ENCODE measurements at regions not wholly inside any gene's neighbourhood (a gene's known extent, or its start where the extent isn't known, plus 50 kb on each side); places are given as distances from the start of the nearest gene placed in this dataset.

GRCh38 chr4:81648576-81649275 lies 177.0 kb upstream of the RASGEF1B start:
- in situ Hi-C loops (cut with HindIII; ENCODE audit: low sequenced_read_pairs): no loop called here

DNA sequence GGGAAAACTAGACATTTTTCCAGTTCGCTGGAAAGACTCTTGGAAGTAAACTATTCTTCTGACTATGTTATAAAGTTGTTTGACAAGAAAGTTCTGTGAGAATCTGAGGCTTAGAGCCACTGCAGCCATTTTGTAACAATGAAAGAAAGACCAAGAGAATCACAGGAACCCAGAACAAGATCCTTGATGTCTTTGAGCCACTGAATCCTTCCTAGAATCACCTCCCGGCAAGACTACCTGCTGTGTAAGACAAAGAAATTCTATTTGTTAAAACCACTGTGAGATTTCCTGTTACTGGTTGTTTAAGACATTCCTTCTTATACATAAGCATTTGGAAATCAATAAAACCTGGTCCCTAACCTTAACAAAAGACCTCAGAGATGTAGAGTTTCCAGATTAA lies 175.7 kb upstream of the RASGEF1B start:
- in situ Hi-C loops (cut with HindIII; ENCODE audit: low sequenced_read_pairs): no loop called here

GRCh38 chr4:81642543-81642942 lies 170.8 kb upstream of the RASGEF1B start:
- in situ Hi-C loops (cut with HindIII; ENCODE audit: low sequenced_read_pairs): no loop called here

GRCh38 chr4:81639248-81639647 lies 167.5 kb upstream of the RASGEF1B start:
- in situ Hi-C loops (cut with HindIII; ENCODE audit: low sequenced_read_pairs): no loop called here

- in situ Hi-C loops (cut with HindIII; ENCODE audit: low sequenced_read_pairs): no loop called here
Observed at GRCh38 chr4:81638698-81639097, 167.0 kb upstream of the RASGEF1B start.

- in situ Hi-C loops (cut with HindIII; ENCODE audit: low sequenced_read_pairs): no loop called here
Observed at GRCh38 chr4:81635739-81636138, 164.0 kb upstream of the RASGEF1B start.

GRCh38 chr4:81634766-81635549 lies 163.3 kb upstream of the RASGEF1B start:
- in situ Hi-C loops (cut with HindIII; ENCODE audit: low sequenced_read_pairs): no loop called here

DNA sequence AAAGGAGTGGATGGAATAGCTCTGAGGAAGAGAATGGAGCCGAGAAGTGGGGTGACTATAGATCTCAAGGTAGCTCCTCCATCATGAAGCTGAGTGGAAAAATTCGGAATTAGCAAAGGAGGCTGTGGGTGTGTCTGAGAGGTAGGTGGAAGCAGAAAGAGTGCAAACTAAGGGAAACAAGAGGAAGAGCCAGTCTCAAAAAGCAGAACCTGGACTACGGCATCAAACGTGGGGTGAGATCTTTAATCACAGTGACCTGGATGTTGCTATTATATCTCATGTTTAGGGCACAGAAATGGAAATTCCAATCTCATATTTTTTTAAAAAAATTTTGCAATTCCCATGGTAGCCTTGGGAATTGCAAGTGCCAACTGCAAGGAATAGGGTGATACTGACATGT lies 162.5 kb upstream of the RASGEF1B start:
- in situ Hi-C loops (cut with HindIII; ENCODE audit: low sequenced_read_pairs): no loop called here

GRCh38 chr4:81632581-81633299 lies 161.0 kb upstream of the RASGEF1B start:
- in situ Hi-C loops (cut with HindIII; ENCODE audit: low sequenced_read_pairs): no loop called here

- in situ Hi-C loops (cut with HindIII; ENCODE audit: low sequenced_read_pairs): no loop called here
Observed at GRCh38 chr4:81631958-81632441, 160.3 kb upstream of the RASGEF1B start.

- in situ Hi-C loops (cut with HindIII; ENCODE audit: low sequenced_read_pairs): no loop called here
Observed at GRCh38 chr4:81629366-81629765, 157.7 kb upstream of the RASGEF1B start.

DNA sequence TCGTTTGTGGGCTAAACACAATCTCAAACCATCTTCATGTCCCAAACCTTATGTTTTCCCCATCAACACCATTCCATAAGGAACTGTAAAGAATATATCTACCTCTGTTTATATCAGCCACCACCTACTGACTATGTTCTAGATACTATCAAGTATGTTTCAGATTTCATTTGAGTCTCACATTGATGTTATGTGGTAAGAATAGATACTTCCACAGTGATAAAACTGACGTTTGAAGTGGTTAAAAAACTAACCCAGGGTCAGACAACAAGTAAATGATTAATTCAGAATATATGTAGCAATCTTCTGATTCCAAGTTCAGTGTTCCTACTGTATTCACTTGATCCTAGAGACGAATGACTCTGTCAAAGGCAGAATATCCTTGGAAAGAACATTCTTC lies 156.8 kb upstream of the RASGEF1B start:
- in situ Hi-C loops (cut with HindIII; ENCODE audit: low sequenced_read_pairs): no loop called here

- in situ Hi-C loops (cut with HindIII; ENCODE audit: low sequenced_read_pairs): no loop called here
Observed at GRCh38 chr4:81627590-81627989, 155.9 kb upstream of the RASGEF1B start.

- in situ Hi-C loops (cut with HindIII; ENCODE audit: low sequenced_read_pairs): no loop called here
Observed at GRCh38 chr4:81626851-81627250, 155.1 kb upstream of the RASGEF1B start.

GRCh38 chr4:81625422-81626417 lies 154.0 kb upstream of the RASGEF1B start:
- in situ Hi-C loops (cut with HindIII; ENCODE audit: low sequenced_read_pairs): no loop called here

DNA sequence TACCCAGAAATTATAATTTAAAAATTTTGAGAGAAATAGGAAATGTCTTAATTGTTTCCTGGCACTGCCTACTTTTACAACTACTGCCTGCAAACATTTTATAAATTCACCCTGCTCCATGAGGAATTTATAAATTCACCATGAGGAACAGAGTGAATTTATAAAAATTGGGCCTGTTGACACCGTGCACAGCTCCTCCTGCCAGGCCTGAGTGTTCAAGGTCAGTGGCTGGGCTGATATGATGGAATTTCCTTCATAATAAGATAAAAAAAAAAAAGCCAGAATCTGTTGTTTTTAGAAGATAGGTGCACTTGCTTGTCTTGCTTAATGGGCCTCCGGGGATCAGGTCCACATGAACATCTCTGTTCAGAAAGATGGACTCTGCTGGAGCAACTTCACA lies 151.7 kb upstream of the RASGEF1B start:
- in situ Hi-C loops (cut with HindIII; ENCODE audit: low sequenced_read_pairs): no loop called here

DNA sequence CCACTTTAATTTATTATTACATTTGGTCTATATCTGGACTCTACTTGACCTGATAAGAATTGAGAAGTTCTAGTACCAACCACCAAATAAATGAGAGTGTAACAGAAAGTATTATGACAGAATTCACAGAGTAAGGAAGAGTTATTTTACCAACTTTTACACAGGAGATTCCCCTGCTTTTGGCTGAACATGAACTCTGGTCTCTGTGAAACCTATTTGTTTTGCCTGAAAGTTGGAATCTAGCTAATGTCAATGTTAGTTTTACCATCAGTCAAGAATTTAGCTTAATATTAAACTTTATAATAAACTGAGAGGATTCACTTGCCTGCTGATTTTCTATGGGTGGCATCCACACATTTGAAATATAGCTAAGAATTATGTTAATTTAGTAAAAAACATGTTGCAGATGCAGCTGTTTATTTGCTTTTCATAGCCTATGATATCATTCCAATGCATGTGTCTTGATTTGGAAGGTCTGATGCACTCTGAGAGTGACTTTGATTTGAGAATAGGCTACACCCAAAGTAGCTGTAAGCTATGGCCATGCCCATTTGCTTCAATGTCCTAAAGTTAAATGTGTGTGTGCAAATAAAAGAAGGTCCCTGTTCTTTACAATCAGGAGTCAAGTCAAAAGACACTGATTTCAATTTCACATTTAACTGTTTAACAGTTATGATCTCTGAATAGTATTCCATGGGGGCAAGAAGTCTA lies 150.9 kb upstream of the RASGEF1B start:
- in situ Hi-C loops (cut with HindIII; ENCODE audit: low sequenced_read_pairs): no loop called here

DNA sequence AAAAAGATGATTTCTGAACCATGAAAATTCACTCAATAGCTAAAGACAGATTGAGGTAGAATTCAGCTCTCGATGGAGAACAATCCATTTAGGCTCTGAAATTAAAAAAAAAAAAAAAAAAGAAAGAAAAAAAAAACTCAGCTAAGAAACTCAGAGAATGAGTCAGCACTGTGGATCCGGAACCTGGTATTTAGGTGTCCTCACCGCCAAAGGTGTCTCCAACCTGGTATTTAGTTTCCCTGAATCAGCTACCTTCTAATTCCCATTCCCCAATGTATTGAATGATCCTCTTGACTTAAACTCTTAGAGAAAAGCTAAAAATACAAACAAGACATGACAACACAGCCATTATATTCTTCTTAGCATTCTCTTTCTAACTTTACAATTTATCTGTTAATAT lies 150.3 kb upstream of the RASGEF1B start:
- in situ Hi-C loops (cut with HindIII; ENCODE audit: low sequenced_read_pairs): no loop called here

DNA sequence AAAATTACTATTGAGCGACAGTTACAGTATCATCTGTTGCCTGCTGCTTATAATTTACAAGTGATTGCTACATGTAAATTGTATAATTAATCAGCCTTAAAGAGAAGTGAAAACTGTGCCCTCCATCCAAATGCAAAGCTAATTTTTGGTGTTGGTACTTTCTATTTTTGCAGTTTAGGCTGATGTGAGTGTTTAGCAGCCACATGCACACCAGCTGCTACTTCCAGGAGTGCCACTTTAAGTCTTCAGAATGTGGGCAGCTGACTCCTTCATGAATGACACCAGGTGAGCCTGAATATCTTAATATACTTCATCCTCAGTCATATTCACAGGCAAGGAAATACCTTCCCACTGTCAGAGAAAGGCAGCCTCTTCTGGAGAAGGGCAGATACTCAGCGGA lies 149.8 kb upstream of the RASGEF1B start:
- in situ Hi-C loops (cut with HindIII; ENCODE audit: low sequenced_read_pairs): no loop called here

DNA sequence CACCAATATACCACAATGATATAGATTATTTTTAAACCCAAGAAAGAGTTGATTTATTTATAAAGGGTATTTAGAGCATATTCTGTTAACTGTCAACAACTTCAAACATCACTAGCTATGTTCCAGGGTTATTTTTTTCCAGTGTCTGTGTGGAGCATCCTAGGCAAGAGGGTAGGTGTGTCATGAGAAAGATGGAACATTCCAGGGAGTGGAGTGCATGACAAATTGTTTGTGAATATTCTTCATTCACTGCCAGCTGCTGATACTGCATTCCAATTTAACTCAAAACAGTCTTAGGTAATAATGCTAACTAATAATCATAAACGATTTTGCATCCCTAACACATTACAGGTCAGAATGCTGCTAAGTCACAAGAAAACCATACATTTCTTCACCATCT lies 148.7 kb upstream of the RASGEF1B start:
- in situ Hi-C loops (cut with HindIII; ENCODE audit: low sequenced_read_pairs): no loop called here

All from endothelial cell of hepatic sinusoid (primary cell).